Kidney (tissue), 13 donors: ENCODE measurements at regions not wholly inside any gene's neighbourhood (a gene's known extent, or its start where the extent isn't known, plus 50 kb on each side); places are given as distances from the start of the nearest gene placed in this dataset.

Experiments
- DNase-seq, 5 donors: peaks; one replicate each; pipeline ENCODE4 v3.0.0-alpha.2; 2013 to 2020
- FAIRE-seq: peaks from 2 replicates; lab custom pipeline; 2012; peaks lifted over from hg19 to GRCh38; lab: Jason Lieb, UNC
- H3K27ac ChIP-seq, 2 donors: one replicate each; pipeline ENCODE4 v1.7.0; 2013; ENCODE audit warnings: low read depth in 2 of 2, low read length in 2 of 2, inconsistent platforms in 1 of 2
- H3K27me3 ChIP-seq: one replicate; pipeline ENCODE4 v1.7.1; 2013; ENCODE audit warnings: low read length, inconsistent platforms; ENCODE audit not compliant: control insufficient read depth, insufficient read depth
- H3K36me3 ChIP-seq, 3 donors: one replicate each; pipeline versions ENCODE4 v1.7.0 to v1.7.1; 2013; ENCODE audit warnings: low read length in 3 of 3, control low read depth in 1 of 3, inconsistent platforms in 1 of 3; ENCODE audit not compliant: insufficient read depth in 3 of 3, control insufficient read depth in 2 of 3
- H3K4me1 ChIP-seq, 3 donors: one replicate each; pipeline versions ENCODE4 v1.7.0 to v1.7.1; 2013; ENCODE audit warnings: low read length in 3 of 3, inconsistent platforms in 1 of 3, low read depth in 1 of 3; ENCODE audit not compliant: control insufficient read depth in 2 of 3, insufficient read depth in 2 of 3
- H3K4me3 ChIP-seq, 3 donors: one replicate each; pipeline versions ENCODE4 v1.7.0 to v1.8.1; 2013; ENCODE audit warnings: low read length in 3 of 3, control low read depth in 1 of 3, inconsistent platforms in 1 of 3
- H3K9ac ChIP-seq, 3 donors: one replicate each; pipeline versions ENCODE4 v1.7.0 to v1.7.1; 2013; ENCODE audit warnings: low read length in 3 of 3, control low read depth in 1 of 3, inconsistent platforms in 1 of 3
- H3K9me3 ChIP-seq, 3 donors: one replicate each; pipeline versions ENCODE4 v1.7.0 to v1.7.1; 2013; ENCODE audit warnings: low read length in 3 of 3, control low read depth in 1 of 3, inconsistent platforms in 1 of 3; ENCODE audit not compliant: control insufficient read depth in 2 of 3, insufficient read depth in 1 of 3
- CTCF ChIP-seq: IDR thresholded peaks from 3 replicates; pipeline ENCODE4 v1.5.1; 2012; ENCODE audit warnings: mild to moderate bottlenecking, moderate library complexity, borderline replicate concordance; ENCODE audit not compliant: insufficient read depth; ENCODE audit errors: extremely low read depth
- intact Hi-C: fragments of 100-400 bp; cut with DNase I; formaldehyde crosslinking; loops from one replicate; pipeline ENCODE4 v1.11.1; 2022
- donor health status: control.
- donor health status: control.
- donor health status: control.
- donor health status: control.
- donor health status: control.
- donor health status: DM: yes; HTN: yes; CAD: no.
- donor health status: Normal renal cell carcinoma (clear cell type).

GRCh38 chr15:62469478-62469873 lies 304.4 kb upstream of the C2CD4B start:
- no peak overlapping the region for H3K4me3 ChIP-seq
- peaks cover 0 to 10% (median 2%) of the 10 kb centered on the region in 3 donors for H3K4me1 ChIP-seq
- H3K9me3 ChIP-seq: no peaks in the 10 kb centered on the region
- H3K36me3 ChIP-seq: no peaks in the 10 kb centered on the region
- intact Hi-C loops: no loop called here
- FAIRE-seq (no peak), DNase-seq (no peak)
- no peak for TF ChIP-seq CTCF
- H3K9ac ChIP-seq: no peak overlapping the region
- H3K27me3 ChIP-seq: no peaks in the 10 kb centered on the region
- no peak overlapping the region for H3K27ac ChIP-seq

DNA sequence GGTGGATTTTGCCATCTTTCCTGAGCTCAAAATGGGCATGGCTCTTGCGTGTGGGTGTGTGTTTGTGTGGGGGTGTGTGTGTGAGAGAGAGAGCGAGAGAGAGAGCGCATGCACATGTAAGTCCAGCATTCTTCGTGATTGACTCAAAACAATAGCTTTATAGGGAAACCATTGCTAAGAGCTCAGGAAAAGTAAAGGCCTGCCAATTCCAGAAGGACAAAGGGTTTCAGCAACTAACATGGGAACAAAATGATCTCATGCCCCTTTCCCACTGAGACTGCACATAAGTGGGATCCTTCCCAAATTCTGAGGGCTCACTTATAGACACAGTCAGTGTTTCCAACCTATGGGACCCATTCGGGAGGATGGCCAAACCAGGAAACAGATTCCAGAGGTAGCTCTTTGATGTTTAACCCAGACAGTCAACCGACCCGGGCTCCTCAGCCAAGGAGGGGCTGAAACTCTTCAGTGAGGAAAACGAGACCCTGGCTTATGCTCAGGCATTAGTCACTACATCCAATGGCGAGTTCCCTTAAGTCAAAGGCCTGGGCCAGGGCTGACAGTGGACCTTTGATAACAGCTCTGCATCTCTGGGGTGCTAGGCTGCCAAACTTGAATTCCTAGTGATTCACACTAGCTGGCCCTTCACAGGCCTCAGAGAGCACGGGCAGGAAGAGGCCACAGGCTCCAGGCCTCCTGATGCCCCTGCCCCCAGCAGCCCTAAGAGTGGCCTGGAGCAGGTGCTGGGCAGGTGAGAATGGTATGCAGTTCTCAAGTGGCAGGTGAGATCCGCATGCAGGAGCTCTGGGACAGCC lies 305.0 kb upstream of the C2CD4B start:
- Histone ChIP-seq H3K36me3 (no peaks in the 10 kb centered on the region), H3K4me3 (no peak overlapping the region), H3K27ac (no peak overlapping the region), H3K27me3 (no peaks in the 10 kb centered on the region), H3K9ac (no peak overlapping the region), H3K9me3 (no peaks in the 10 kb centered on the region), H3K4me1 (peaks cover 0 to 10% (median 2%) of the 10 kb centered on the region in 3 donors)
- TF ChIP-seq CTCF: no peak
- FAIRE-seq (no peak), DNase-seq (no peak)
- intact Hi-C loops: no loop called here

- DNase-seq (peak in 2 of 5 donors; percentile 51 to 63), FAIRE-seq (no peak)
- Histone ChIP-seq H3K27me3 (no peaks in the 10 kb centered on the region), H3K4me1 (peaks cover 0 to 3% (median 0%) of the 10 kb centered on the region in 3 donors), H3K9ac (no peak overlapping the region), H3K4me3 (no peak overlapping the region), H3K9me3 (no peaks in the 10 kb centered on the region), H3K27ac (no peak overlapping the region), H3K36me3 (no peaks in the 10 kb centered on the region)
- intact Hi-C loops: no loop called here
- no peak for TF ChIP-seq CTCF
These were observed 307.7 kb upstream of the C2CD4B start for GRCh38 chr15:62472616-62473299.
